GM18868 (cell line): ENCODE measurements at regions not wholly inside any gene's neighbourhood (a gene's known extent, or its start where the extent isn't known, plus 50 kb on each side); places are given as distances from the start of the nearest gene placed in this dataset.
"Not testable (repeated sequence)": the region's sequence is repeated elsewhere in the genome, so short reads cannot be mapped to it uniquely, and the experiment has no call there.

ENCODE experiments used
- ATAC-seq: cut with Tn5 transposase; IDR thresholded peaks from one replicate; pipeline ENCODE4 v1.9.1; 2021; ENCODE audit warnings: mild to moderate bottlenecking, moderate library complexity; ENCODE audit not compliant: unreplicated experiment

DNA sequence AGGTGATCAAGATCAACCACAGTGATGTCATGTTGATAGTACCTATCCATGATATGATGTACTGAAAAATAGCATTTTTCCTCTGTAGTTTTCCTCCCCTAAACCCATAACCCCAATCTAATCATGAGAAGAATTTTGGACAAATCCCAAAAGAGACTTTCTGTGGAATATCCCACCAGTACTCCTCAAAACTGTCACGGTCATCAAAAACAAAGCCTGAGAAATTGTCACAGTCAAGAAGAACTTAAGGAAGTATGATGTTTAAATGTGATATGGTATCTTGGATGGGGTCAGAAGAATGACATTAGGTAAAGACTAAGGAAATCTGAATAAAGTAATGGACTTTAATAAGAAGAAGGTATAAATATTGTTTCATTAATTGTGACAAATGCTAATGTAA lies 248.8 kb downstream of the RMST start:
- no peak for ATAC-seq

DNA sequence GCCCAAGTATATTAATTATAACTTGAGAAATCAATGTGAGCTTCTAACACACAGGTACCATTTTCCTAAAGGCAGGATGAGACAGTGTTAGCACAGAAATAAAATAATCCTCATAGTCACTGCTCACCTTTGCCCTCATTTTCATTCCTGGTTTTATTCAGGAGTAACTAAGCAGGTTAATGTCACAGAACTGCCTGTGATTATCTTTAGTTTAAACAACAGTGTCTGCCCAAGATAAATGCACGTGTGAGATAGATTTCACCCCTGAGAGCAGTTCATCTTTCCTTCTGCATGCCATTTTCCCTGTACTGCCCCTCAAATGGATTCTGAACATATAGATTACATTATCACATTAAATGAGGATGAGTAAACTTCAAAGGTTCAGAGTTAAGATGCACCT lies 250.7 kb downstream of the RMST start:
- no peak for ATAC-seq

- ATAC-seq, result no peak
Measured at GRCh38 chr12:97714107-97714563, 251.5 kb downstream of the RMST start.

DNA sequence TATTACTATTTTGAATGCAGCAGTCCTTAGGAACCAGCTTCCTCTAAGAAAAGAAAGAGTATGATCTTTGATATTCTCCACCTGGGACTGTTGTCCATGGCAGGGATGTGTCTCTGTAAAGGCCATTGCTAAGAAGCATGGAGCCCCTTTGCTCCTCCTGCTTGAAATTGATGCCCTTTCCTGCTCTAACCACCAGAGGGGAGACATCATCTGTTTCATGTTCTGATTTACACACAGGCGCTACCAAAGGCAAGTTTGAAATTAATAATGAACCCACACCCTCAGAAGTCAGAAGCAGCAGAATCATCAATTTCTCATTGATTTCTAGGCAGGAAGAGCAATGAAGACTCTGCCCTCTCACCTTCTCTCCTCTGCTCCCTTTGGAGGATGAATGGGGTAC lies 253.8 kb downstream of the RMST start:
- ATAC-seq, result no peak

DNA sequence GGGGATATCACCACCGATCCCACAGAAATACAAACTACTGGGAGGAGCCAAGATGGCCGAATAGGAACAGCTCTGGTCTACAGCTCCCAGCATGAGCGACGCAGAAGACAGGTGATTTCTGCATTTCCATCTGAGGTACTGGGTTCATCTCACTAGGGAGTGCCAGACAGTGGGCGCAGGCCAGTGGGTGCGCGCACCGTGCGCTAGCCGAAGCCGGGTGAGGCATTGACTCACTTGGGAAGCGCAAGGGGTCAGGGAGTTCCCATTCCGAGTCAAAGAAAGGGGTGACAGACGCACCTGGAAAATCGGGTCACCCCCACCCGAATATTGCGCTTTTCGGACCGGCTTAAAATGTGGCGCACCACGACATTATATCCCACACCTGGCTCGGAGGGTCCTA lies 261.2 kb downstream of the RMST start:
- not testable (repeated sequence) for ATAC-seq

DNA sequence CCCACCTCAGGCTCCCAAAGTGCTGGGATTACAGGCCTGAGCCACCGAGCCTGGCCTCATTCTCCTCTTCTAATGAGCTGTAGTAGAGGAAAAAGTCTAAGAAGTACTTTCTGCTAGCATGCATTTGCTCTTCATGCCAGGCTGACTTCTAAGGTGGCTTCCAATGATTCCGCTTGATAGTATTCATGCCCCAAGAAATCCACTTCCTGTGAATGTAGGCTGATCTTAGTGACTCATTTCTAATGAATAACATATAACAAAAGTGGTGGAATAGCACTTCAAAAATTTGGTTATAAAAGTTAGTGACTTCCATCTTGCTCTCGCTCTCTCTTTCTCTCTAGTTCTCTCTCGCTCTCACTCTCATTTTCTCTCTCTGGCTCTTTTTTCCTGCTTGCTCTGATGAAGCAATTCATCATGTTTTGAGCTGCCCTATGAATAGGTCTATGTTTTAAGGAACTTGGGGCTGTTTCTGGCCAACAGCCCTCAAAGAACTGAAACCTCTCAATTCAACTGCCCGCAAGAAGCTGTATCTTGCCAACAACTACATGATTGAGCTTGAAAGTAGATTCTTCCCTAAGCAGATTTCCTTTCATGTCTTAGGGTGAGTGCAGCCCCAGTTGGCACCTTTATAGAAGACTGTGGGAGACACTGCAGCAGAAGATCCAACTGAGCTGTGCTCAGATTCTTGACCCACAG lies 282.9 kb downstream of the RMST start:
- ATAC-seq, result no peak

GRCh38 chr12:97748298-97748697 lies 285.7 kb downstream of the RMST start:
- ATAC-seq, result no peak

DNA sequence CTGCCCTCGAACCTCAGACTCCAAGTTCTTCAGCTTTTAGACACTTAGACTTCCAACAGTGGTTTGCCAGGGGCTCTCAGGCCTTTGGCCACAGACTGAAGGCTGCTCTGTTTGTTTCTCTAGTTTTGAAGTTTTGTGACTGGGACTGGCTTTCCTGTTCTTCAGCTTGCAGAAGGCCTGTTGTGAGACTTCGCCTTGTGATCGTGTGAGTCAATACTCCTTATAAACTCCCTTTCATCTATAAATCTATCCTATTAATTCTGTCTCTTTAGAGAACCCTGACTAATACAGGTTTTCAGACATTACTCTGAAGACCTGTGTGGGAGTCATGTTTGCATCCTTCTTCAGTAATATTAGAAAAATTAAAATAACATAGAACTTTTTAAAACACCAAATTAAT lies 289.1 kb downstream of the RMST start:
- ATAC-seq, result no peak

DNA sequence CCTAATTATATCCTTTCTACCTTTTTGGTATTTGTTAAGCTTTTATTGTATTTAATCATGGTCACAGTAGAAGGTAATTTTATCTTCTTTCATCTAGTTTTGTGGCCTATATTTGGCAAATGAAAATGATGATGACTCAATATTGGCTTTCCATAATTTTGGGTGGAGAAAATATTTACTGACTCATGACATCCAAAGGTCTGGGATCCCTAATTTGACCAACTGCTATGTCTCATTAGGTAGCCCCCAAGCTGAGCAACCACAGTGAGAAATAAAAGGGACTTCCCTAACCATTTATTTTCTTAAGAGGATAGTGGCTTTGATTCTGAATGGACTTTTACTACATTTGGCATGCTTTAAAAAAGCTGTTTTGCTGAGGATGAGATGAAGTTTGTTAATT lies 289.5 kb downstream of the RMST start:
- no peak for ATAC-seq

- ATAC-seq, result no peak
Measured at GRCh38 chr12:97753332-97753731, 290.7 kb downstream of the RMST start.

DNA sequence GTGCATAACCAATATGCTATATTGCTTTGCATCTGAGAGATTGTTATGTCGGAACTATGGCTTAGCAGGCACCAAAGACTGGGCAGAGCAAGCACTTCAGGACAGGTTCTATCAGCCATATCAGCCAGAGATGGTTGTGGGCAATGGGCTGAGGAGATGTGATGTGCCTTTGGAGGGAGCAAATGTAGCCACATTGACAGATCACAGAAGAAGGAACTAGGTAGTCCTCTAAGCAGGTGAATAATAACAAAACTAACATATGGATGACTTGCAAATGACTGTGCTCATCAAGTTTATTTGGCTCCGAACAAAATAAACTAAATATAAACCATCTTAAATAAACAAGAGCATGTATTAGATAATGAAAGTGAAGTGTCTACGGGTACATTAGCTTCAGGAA lies 291.7 kb downstream of the RMST start:
- peak; percentile 80 for ATAC-seq

- no peak for ATAC-seq
Measured at GRCh38 chr12:97756066-97756666, 293.6 kb downstream of the RMST start.

DNA sequence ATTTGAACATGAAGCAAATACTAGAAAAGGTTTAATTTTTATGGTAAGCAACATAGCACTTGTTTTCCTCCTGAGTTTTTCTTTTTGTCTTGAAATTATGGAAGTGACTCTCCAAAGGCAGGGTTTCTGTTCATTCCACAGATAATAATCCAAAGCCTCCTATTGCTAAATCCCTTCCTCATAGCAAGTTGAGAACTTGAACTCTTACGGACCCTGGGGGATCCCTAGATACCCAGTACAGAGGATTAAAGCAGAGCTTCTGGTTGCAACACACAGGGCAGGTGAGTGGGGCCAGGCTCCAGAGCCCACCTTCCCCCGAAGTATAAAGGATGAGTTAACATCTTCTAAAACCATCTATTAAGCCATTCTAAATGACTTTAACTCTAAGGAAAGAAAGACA lies 294.1 kb downstream of the RMST start:
- no peak for ATAC-seq

DNA sequence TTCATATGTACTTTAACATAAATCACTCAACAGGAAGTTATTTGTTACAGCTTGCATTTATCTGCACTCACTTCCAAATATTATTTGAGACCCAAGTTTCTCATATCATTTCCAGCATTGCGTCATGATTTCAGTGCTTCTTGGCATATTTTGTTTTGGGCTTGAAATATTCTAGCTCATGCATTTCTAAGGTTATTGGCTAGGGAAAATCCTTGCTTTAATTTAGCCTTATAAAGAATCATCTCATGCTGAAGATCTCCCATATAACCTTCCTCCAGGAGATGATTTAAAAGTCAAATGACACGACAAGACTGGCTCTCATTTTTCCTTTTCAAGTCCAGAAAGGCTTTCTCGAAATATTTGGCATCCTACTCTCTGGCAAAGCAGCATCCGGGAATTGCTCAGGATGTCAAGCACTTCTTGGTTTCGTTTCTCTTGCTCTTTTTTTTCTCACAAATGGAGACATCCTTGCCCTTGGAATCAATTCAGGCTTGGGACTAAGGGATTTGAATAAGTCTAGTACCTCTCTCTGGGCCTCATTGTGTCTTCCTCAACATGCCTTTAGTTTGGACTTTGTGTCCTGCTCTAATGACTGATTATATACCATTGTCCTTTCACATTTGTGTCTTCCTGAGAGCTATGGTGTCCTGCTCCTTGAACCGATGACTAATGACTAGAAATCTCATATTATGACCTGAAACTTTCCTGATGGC lies 295.0 kb downstream of the RMST start:
- ATAC-seq, result no peak

DNA sequence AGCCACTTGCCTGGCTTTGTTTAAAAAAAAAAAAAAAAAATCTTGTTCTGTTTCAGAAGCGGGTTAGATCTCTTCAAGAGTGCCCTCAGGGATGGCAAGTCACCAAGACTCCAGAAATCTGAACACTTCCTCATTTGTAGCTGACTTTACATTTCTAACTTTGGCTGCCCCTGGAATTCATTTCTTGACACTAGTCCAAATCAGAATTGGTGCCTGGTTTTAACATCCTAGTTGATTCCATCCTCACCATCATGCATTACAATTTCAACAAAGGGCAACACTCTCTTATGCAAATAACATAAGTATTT lies 295.5 kb downstream of the RMST start:
- ATAC-seq, result no peak

GRCh38 chr12:97758586-97758985 lies 296.0 kb downstream of the RMST start:
- no peak for ATAC-seq

- ATAC-seq, result no peak
Measured at GRCh38 chr12:97760601-97761000, 298.0 kb downstream of the RMST start.

GRCh38 chr12:97763113-97763512 lies 300.5 kb downstream of the RMST start:
- ATAC-seq, result no peak

- no peak for ATAC-seq
Measured at GRCh38 chr12:97764700-97765099, 302.1 kb downstream of the RMST start.

DNA sequence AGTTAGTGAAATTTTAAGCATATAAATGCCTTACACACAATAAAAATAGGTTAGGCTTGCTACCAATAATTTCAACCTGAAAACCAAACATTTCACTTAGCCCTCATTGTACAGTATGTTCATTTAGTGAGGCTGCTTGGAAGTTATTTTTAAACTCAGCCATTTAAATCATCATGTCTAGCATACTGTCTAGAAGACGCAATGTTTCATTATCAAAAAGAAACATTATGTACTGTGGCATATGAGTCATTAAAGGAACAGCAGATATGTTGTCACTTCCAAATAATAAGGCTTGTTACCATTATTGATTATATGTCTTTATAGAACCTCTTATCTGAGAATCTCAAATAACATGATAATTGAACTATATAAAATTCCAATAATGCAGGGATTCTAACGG lies 304.7 kb downstream of the RMST start:
- no peak for ATAC-seq

- no peak for ATAC-seq
Measured at GRCh38 chr12:97778111-97778510, 315.5 kb downstream of the RMST start.

DNA sequence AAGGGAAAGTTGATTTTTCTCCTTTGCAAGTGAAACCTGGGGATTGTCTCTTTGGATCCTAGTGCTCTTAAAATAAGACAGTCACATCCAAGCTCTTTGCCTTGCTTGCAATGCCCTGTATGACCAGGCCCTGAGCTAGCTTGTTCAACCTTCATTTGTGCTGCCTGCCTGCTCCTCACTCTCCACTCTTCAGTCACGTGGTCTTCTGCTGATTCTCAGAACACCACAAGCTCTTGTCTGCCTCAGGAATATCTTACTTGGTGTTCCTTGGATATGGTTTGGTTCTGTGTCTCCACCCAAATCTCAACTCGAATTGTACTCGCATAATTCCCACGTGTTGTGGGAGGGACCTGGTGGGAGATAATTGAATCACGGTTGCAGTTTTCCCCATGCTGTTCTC lies 318.7 kb downstream of the RMST start:
- no peak for ATAC-seq
